Endothelial cell of umbilical vein (primary cell): ENCODE measurements at regions not wholly inside any gene's neighbourhood (a gene's known extent, or its start where the extent isn't known, plus 50 kb on each side); places are given as distances from the start of the nearest gene placed in this dataset.

Source experiments
- BruUV-seq: library from RNA; stranded (reverse); fragments of 400-500 nt; replicated peaks from 2 replicates; lab custom pipeline; 2021; lab: Mats Ljungman, UMichigan
- CTCF ChIA-PET: fragments of 300-600, 350-600 bp; sonication (Branson Sonifier 250); formaldehyde crosslinking; loops from one replicate; lab custom pipeline; 2021; ENCODE audit warnings: antibody characterized with exemption, inconsistent platforms; lab: Charles Lee
- POLR2A ChIA-PET: fragments of 300-600, 350-600 bp; sonication (Branson Sonifier 250); formaldehyde crosslinking; loops from one replicate; lab custom pipeline; 2021; ENCODE audit warnings: antibody characterized with exemption, inconsistent platforms; lab: Charles Lee
- DNase-seq: peaks from one replicate; pipeline ENCODE4 v3.0.0-alpha.2; 2011; ENCODE audit warnings: low read depth, low spot score
- FAIRE-seq: peaks from 2 replicates; lab custom pipeline; 2011; peaks lifted over from hg19 to GRCh38; lab: Jason Lieb, UNC
- H2AFZ ChIP-seq: 2 replicates; pipeline ENCODE4 v1.6.0; 2012; ENCODE audit warnings: low read depth, low read length, control low read depth, inconsistent platforms
- H3K27ac ChIP-seq: 2 replicates; pipeline ENCODE4 v1.5.1; 2011; ENCODE audit warnings: low read depth, mild to moderate bottlenecking, control low read depth, low read length, moderate library complexity; ENCODE audit not compliant: insufficient read depth
- H3K27me3 ChIP-seq, 2 experiments: 2 replicates each; pipeline versions ENCODE4 v1.6.0 to v1.6.1; 2011; ENCODE audit warnings: low read length in 2 of 2, mixed read lengths in 1 of 2; ENCODE audit not compliant: control insufficient read depth in 2 of 2, insufficient read depth in 2 of 2
- H3K36me3 ChIP-seq, 2 experiments: 2 replicates in 1 of 2; 3 replicates in 1 of 2; pipeline ENCODE4 v1.5.1; 2011; ENCODE audit warnings: low read length in 2 of 2, mild to moderate bottlenecking in 1 of 2, moderate library complexity in 1 of 2; ENCODE audit not compliant: control insufficient read depth in 2 of 2, insufficient read depth in 2 of 2; ENCODE audit errors: extremely low read depth in 1 of 2
- H3K4me1 ChIP-seq: 3 replicates; pipeline ENCODE4 v1.5.1; 2011; ENCODE audit warnings: mild to moderate bottlenecking, low read length; ENCODE audit not compliant: control insufficient read depth, insufficient read depth; ENCODE audit errors: extremely low read depth
- H3K4me2 ChIP-seq: 2 replicates; pipeline ENCODE4 v1.6.1; 2011; ENCODE audit warnings: low read length, control low read depth, mixed read lengths; ENCODE audit not compliant: insufficient read depth
- H3K4me3 ChIP-seq, 3 experiments: fragments of 200-600 bp in 1 of 3; sonication (generic), shearing (Covaris generic) in 1 of 3; replicated peaks in 1 of 3; 2 replicates each; pipeline ENCODE4 v1.5.1; 2011 to 2016; ENCODE audit warnings: control low read depth in 3 of 3, low read length in 3 of 3, mild to moderate bottlenecking in 2 of 3, inconsistent platforms in 1 of 3, low read depth in 1 of 3, moderate library complexity in 1 of 3; ENCODE audit not compliant: insufficient read depth in 1 of 3
- H3K79me2 ChIP-seq: 2 replicates; pipeline ENCODE4 v1.6.0; 2012; ENCODE audit warnings: low read length, inconsistent platforms; ENCODE audit not compliant: control insufficient read depth, insufficient read depth
- H3K9ac ChIP-seq: replicated peaks from 2 replicates; pipeline ENCODE3; 2011; ENCODE audit warnings: low read length, control low read depth; ENCODE audit not compliant: insufficient read depth; ENCODE audit errors: extremely low read depth
- H3K9me1 ChIP-seq: replicated peaks from 3 replicates; pipeline ENCODE4 v1.6.0; 2011; ENCODE audit warnings: mild to moderate bottlenecking, low read length; ENCODE audit not compliant: control insufficient read depth, insufficient read depth; ENCODE audit errors: extremely low read depth
- H3K9me3 ChIP-seq: replicated peaks from 2 replicates; pipeline ENCODE4 v1.5.1; 2012; ENCODE audit warnings: low read length, inconsistent platforms; ENCODE audit not compliant: control insufficient read depth, insufficient read depth
- H4K20me1 ChIP-seq: replicated peaks from 2 replicates; pipeline ENCODE3; 2011; ENCODE audit warnings: mild to moderate bottlenecking, low read length; ENCODE audit not compliant: control insufficient read depth, insufficient read depth; ENCODE audit errors: extremely low read depth
- EZH2 ChIP-seq: IDR thresholded peaks from 2 replicates; pipeline ENCODE4 v1.6.1; 2012; ENCODE audit warnings: borderline replicate concordance, low read depth, mild to moderate bottlenecking, moderate library complexity, low read length, inconsistent platforms; ENCODE audit not compliant: severe bottlenecking
- FOS ChIP-seq: IDR thresholded peaks from 2 replicates; pipeline ENCODE4 v1.6.1; 2011; ENCODE audit warnings: mild to moderate bottlenecking, low read length, moderate library complexity, borderline replicate concordance; ENCODE audit not compliant: insufficient read depth
- GATA2 ChIP-seq: IDR thresholded peaks from 2 replicates; pipeline ENCODE4 v1.7.0; 2011; ENCODE audit warnings: low read depth, mild to moderate bottlenecking, moderate library complexity, mixed read lengths, low read length; ENCODE audit not compliant: insufficient read length, insufficient read depth
- JUN ChIP-seq: IDR thresholded peaks from 2 replicates; pipeline ENCODE4 v1.6.1; 2011; ENCODE audit warnings: borderline replicate concordance, low read depth; ENCODE audit not compliant: insufficient read length, insufficient read depth
- MAX ChIP-seq: IDR thresholded peaks from 2 replicates; pipeline ENCODE4 v1.6.1; 2011; ENCODE audit not compliant: insufficient read depth, insufficient read length
- MYC ChIP-seq: IDR thresholded peaks from one replicate; pipeline ENCODE4 v1.6.1; 2011; ENCODE audit warnings: mild to moderate bottlenecking, low read depth, low read length
- POLR2A ChIP-seq: IDR thresholded peaks from 2 replicates; pipeline ENCODE4 v1.6.1; 2012; ENCODE audit warnings: low read depth, mild to moderate bottlenecking, control low read depth, low read length
- POLR2AphosphoS5 ChIP-seq: IDR thresholded peaks from 2 replicates; pipeline ENCODE4 v1.6.1; 2012; ENCODE audit warnings: low read depth, mild to moderate bottlenecking, control low read depth, low read length, moderate library complexity; ENCODE audit not compliant: insufficient read depth
- dilution Hi-C: fragments of 300-500 bp; cut with MboI; formaldehyde crosslinking; loops from one replicate; pipeline ENCODE4 v1.15.0; 2019; ENCODE audit warnings: low sequenced_read_pairs; ENCODE audit not compliant: extremely low pct_ligation_motif_present
- intact Hi-C: fragments of 100-400 bp; cut with micrococcal nuclease; formaldehyde crosslinking; loops from one replicate; pipeline ENCODE4 v1.10.0; 2022
- TF ChIP-seq, protein P1 (sequence below), 2 donors: IDR thresholded peaks; 1 replicate in 1 of 2; 2 replicates in 1 of 2; pipeline ENCODE4 v1.5.1; 2011; ENCODE audit warnings: low read length in 2 of 2, mild to moderate bottlenecking in 2 of 2, moderate library complexity in 2 of 2, control low read depth in 1 of 2, inconsistent platforms in 1 of 2, low read depth in 1 of 2; ENCODE audit not compliant: insufficient read depth in 1 of 2; ENCODE audit errors: extremely low read depth in 1 of 2

GRCh38 chr2:211161236-211161635 is 604.8 kb downstream of the CPS1 start:
- no TSS peak for BruUV-seq
- H3K79me2 ChIP-seq = no peaks in the 10 kb centered on the region
- no peak for FAIRE-seq
- no peak overlapping the region for H3K4me2 ChIP-seq
- intact Hi-C loops (no loop called here), dilution Hi-C loops (no loop called here)
- TF ChIP-seq EZH2 = no peak
- no peak for TF ChIP-seq MYC
- no peak for TF ChIP-seq FOS
- TF ChIP-seq JUN = no peak
- TF ChIP-seq, protein P1, sequence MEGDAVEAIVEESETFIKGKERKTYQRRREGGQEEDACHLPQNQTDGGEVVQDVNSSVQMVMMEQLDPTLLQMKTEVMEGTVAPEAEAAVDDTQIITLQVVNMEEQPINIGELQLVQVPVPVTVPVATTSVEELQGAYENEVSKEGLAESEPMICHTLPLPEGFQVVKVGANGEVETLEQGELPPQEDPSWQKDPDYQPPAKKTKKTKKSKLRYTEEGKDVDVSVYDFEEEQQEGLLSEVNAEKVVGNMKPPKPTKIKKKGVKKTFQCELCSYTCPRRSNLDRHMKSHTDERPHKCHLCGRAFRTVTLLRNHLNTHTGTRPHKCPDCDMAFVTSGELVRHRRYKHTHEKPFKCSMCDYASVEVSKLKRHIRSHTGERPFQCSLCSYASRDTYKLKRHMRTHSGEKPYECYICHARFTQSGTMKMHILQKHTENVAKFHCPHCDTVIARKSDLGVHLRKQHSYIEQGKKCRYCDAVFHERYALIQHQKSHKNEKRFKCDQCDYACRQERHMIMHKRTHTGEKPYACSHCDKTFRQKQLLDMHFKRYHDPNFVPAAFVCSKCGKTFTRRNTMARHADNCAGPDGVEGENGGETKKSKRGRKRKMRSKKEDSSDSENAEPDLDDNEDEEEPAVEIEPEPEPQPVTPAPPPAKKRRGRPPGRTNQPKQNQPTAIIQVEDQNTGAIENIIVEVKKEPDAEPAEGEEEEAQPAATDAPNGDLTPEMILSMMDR (IDR thresholded peaks at IDR 0.05; ENCODE audit: extremely low read depth in 1 of 2, insufficient read depth in 1 of 2, low read depth in 1 of 2, low read length in 2 of 2) = no peak
- TF ChIP-seq MAX = no peak
- no peak for TF ChIP-seq GATA2
- no peak for TF ChIP-seq POLR2A
- TF ChIP-seq POLR2AphosphoS5 = no peak
- no peaks in the 10 kb centered on the region for H3K9me3 ChIP-seq
- no peak overlapping the region for H3K27ac ChIP-seq
- H3K4me3 ChIP-seq = no peak overlapping the region
- peaks cover 0 to 2% of the 10 kb centered on the region in 2 experiments for H3K27me3 ChIP-seq
- H3K9me1 ChIP-seq = no peaks in the 10 kb centered on the region
- no peaks in the 10 kb centered on the region for H3K36me3 ChIP-seq
- CTCF ChIA-PET = interaction anchor here (0.8 to 4.1 kb wide), 2 partner anchors 74 to 75 kb away, joined by 3 to 275 read pairs; no protein-coding TSS in a partner anchor
- H3K9ac ChIP-seq = no peak overlapping the region
- H3K4me1 ChIP-seq = no peaks in the 10 kb centered on the region
- POLR2A ChIA-PET = no interaction called here
- no peaks in the 10 kb centered on the region for H4K20me1 ChIP-seq
- peak overlapping the region; percentile 14 for H2AFZ ChIP-seq
- DNase-seq = no peak
